Upper lobe of right lung (tissue), 1 donor: ENCODE measurements at regions not wholly inside any gene's neighbourhood (a gene's known extent, or its start where the extent isn't known, plus 50 kb on each side); places are given as distances from the start of the nearest gene placed in this dataset.

ENCODE experiments used
- ATAC-seq: fragments of 200-7000 bp; cut with Tn5 transposase; one replicate; pipeline ENCODE4 v1.9.1; 2020; ENCODE audit warnings: mild to moderate bottlenecking, moderate library complexity
- DNase-seq: peaks from one replicate; pipeline ENCODE4 v3.0.0-alpha.2; 2020
- H3K27ac ChIP-seq: fragments of 200-600 bp; one replicate; pipeline ENCODE4 v1.8.0; 2022
- H3K27me3 ChIP-seq: fragments of 200-600 bp; one replicate; pipeline ENCODE4 v1.8.0; 2022; ENCODE audit warnings: mild to moderate bottlenecking
- H3K36me3 ChIP-seq: fragments of 200-600 bp; one replicate; pipeline ENCODE4 v1.8.0; 2022
- H3K4me1 ChIP-seq: fragments of 200-600 bp; one replicate; pipeline ENCODE4 v1.8.0; 2022
- H3K4me3 ChIP-seq: fragments of 200-600 bp; one replicate; pipeline ENCODE4 v1.8.0; 2022; ENCODE audit warnings: mild to moderate bottlenecking
- H3K9me3 ChIP-seq: fragments of 200-600 bp; one replicate; pipeline ENCODE4 v1.8.0; 2022
- intact Hi-C: fragments of 100-400 bp; cut with DNase I; formaldehyde crosslinking; loops from one replicate; pipeline ENCODE4 v1.11.0; 2022
- TF ChIP-seq, protein P1 (sequence below): fragments of 200-600 bp; IDR thresholded peaks from one replicate; pipeline ENCODE4 v1.8.0; 2022; ENCODE audit warnings: antibody characterized with exemption
- donor health status: DM: no; HTN: yes; CAD: no; lungs with severe emphysema.

GRCh38 chr18:73419531-73419930 lies 551.7 kb upstream of the NETO1 start:
- DNase-seq: no peak
- no peak for ATAC-seq
- no peaks in the 10 kb centered on the region for H3K36me3 ChIP-seq
- TF ChIP-seq, protein P1, sequence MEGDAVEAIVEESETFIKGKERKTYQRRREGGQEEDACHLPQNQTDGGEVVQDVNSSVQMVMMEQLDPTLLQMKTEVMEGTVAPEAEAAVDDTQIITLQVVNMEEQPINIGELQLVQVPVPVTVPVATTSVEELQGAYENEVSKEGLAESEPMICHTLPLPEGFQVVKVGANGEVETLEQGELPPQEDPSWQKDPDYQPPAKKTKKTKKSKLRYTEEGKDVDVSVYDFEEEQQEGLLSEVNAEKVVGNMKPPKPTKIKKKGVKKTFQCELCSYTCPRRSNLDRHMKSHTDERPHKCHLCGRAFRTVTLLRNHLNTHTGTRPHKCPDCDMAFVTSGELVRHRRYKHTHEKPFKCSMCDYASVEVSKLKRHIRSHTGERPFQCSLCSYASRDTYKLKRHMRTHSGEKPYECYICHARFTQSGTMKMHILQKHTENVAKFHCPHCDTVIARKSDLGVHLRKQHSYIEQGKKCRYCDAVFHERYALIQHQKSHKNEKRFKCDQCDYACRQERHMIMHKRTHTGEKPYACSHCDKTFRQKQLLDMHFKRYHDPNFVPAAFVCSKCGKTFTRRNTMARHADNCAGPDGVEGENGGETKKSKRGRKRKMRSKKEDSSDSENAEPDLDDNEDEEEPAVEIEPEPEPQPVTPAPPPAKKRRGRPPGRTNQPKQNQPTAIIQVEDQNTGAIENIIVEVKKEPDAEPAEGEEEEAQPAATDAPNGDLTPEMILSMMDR: no peak
- intact Hi-C loops: no loop called here
- no peaks in the 10 kb centered on the region for H3K9me3 ChIP-seq
- no peaks in the 10 kb centered on the region for H3K4me1 ChIP-seq
- H3K4me3 ChIP-seq: no peak overlapping the region
- no peak overlapping the region for H3K27ac ChIP-seq
- no peaks in the 10 kb centered on the region for H3K27me3 ChIP-seq

DNA sequence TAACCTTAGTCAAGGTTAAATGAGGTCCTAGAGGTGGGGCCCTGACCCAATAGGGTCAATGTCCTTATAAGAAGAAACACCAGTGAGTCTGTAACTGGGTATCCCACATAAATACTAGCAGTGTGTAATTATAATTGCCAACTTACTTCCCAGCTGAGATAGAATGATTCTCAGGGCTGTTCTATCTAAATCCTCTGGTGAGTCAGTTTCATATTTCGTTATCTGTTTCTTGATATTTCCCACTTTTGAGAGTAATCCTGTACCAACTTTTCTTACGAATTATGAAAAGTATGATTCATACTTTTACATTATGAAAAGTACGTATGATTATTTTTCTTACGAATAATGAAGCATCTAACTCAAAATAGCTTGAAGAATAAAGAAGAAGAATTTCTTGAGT lies 546.8 kb upstream of the NETO1 start:
- no peaks in the 10 kb centered on the region for H3K4me1 ChIP-seq
- intact Hi-C loops: no loop called here
- no peak overlapping the region for H3K27ac ChIP-seq
- no peaks in the 10 kb centered on the region for H3K36me3 ChIP-seq
- ATAC-seq: no peak
- H3K27me3 ChIP-seq: no peaks in the 10 kb centered on the region
- no peaks in the 10 kb centered on the region for H3K9me3 ChIP-seq
- TF ChIP-seq, protein P1: no peak
- DNase-seq: no peak
- H3K4me3 ChIP-seq: no peak overlapping the region

- Histone ChIP-seq H3K27ac (no peak overlapping the region), H3K4me3 (no peak overlapping the region), H3K4me1 (no peaks in the 10 kb centered on the region), H3K27me3 (no peaks in the 10 kb centered on the region), H3K9me3 (no peaks in the 10 kb centered on the region), H3K36me3 (no peaks in the 10 kb centered on the region)
- intact Hi-C loops: no loop called here
- no peak for DNase-seq
- TF ChIP-seq, protein P1: no peak
- ATAC-seq: no peak
Observed at GRCh38 chr18:73414069-73414468, 546.3 kb upstream of the NETO1 start.

GRCh38 chr18:73409242-73409641 lies 541.5 kb upstream of the NETO1 start:
- TF ChIP-seq, protein P1: no peak
- Histone ChIP-seq H3K4me3 (no peak overlapping the region), H3K36me3 (no peaks in the 10 kb centered on the region), H3K9me3 (no peaks in the 10 kb centered on the region), H3K27me3 (no peaks in the 10 kb centered on the region), H3K4me1 (no peaks in the 10 kb centered on the region), H3K27ac (no peak overlapping the region)
- ATAC-seq (no peak), DNase-seq (no peak)
- intact Hi-C loops: no loop called here

GRCh38 chr18:73408469-73408868 lies 540.7 kb upstream of the NETO1 start:
- TF ChIP-seq, protein P1: no peak
- no peaks in the 10 kb centered on the region for H3K9me3 ChIP-seq
- H3K27me3 ChIP-seq: no peaks in the 10 kb centered on the region
- no peaks in the 10 kb centered on the region for H3K4me1 ChIP-seq
- intact Hi-C loops: no loop called here
- H3K27ac ChIP-seq: no peak overlapping the region
- H3K4me3 ChIP-seq: no peak overlapping the region
- H3K36me3 ChIP-seq: no peaks in the 10 kb centered on the region
- DNase-seq (no peak), ATAC-seq (no peak)

GRCh38 chr18:73407506-73407905 lies 539.7 kb upstream of the NETO1 start:
- TF ChIP-seq, protein P1: no peak
- Histone ChIP-seq H3K9me3 (no peaks in the 10 kb centered on the region), H3K27ac (no peak overlapping the region), H3K27me3 (no peaks in the 10 kb centered on the region), H3K4me3 (no peak overlapping the region), H3K36me3 (no peaks in the 10 kb centered on the region), H3K4me1 (no peaks in the 10 kb centered on the region)
- ATAC-seq (no peak), DNase-seq (no peak)
- intact Hi-C loops: no loop called here
